ENCODE measurements at regions not wholly inside any gene's neighbourhood (a gene's known extent, or its start where the extent isn't known, plus 50 kb on each side); places are given as distances from the start of the nearest gene placed in this dataset.

GRCh38 chr1:55965981-55966461 lies 613.3 kb downstream of the PLPP3 start:
- TF ChIP-seq CTCF (IDR thresholded peaks at IDR 0.05; ENCODE audit: extremely low read depth, insufficient read depth, missing control alignments): no peak
- in situ Hi-C loops (cut with MboI; ENCODE audit: low pct_unique_long_range_greater_than_20kb, low sequenced_read_pairs, unreplicated experiment): loop anchor here (25.0 kb wide), 1 partner anchor 104 kb away; no protein-coding TSS in a partner anchor
- no peak for DNase-seq (ENCODE audit: low spot score)

GRCh38 chr1:55962472-55962871 lies 616.9 kb downstream of the PLPP3 start:
- in situ Hi-C loops (cut with MboI; ENCODE audit: low pct_unique_long_range_greater_than_20kb, low sequenced_read_pairs, unreplicated experiment): loop anchor here (25.0 kb wide), 1 partner anchor 100 kb away; no protein-coding TSS in a partner anchor
- no peak for DNase-seq (ENCODE audit: low spot score)
- TF ChIP-seq CTCF (IDR thresholded peaks at IDR 0.05; ENCODE audit: extremely low read depth, insufficient read depth, missing control alignments): no peak

GRCh38 chr1:55959136-55959548 lies 620.2 kb downstream of the PLPP3 start:
- in situ Hi-C loops (cut with MboI; ENCODE audit: low pct_unique_long_range_greater_than_20kb, low sequenced_read_pairs, unreplicated experiment): loop anchor here (25.0 kb wide), 1 partner anchor 97 kb away; no protein-coding TSS in a partner anchor
- no peak for TF ChIP-seq CTCF (IDR thresholded peaks at IDR 0.05; ENCODE audit: extremely low read depth, insufficient read depth, missing control alignments)
- DNase-seq (ENCODE audit: low spot score): no peak

- in situ Hi-C loops (cut with MboI; ENCODE audit: low pct_unique_long_range_greater_than_20kb, low sequenced_read_pairs, unreplicated experiment): loop anchor here (25.0 kb wide), 1 partner anchor 96 kb away; no protein-coding TSS in a partner anchor
- TF ChIP-seq CTCF (IDR thresholded peaks at IDR 0.05; ENCODE audit: extremely low read depth, insufficient read depth, missing control alignments): no peak
- no peak for DNase-seq (ENCODE audit: low spot score)
These were observed 620.9 kb downstream of the PLPP3 start for GRCh38 chr1:55958498-55958897.

GRCh38 chr1:55957276-55957675 lies 622.1 kb downstream of the PLPP3 start:
- TF ChIP-seq CTCF (IDR thresholded peaks at IDR 0.05; ENCODE audit: extremely low read depth, insufficient read depth, missing control alignments): no peak
- in situ Hi-C loops (cut with MboI; ENCODE audit: low pct_unique_long_range_greater_than_20kb, low sequenced_read_pairs, unreplicated experiment): loop anchor here (25.0 kb wide), 1 partner anchor 95 kb away; no protein-coding TSS in a partner anchor
- no peak for DNase-seq (ENCODE audit: low spot score)

GRCh38 chr1:55955016-55955621 lies 624.2 kb downstream of the PLPP3 start:
- DNase-seq (ENCODE audit: low spot score): no peak
- in situ Hi-C loops (cut with MboI; ENCODE audit: low pct_unique_long_range_greater_than_20kb, low sequenced_read_pairs, unreplicated experiment): loop anchor here (25.0 kb wide), 1 partner anchor 93 kb away; no protein-coding TSS in a partner anchor
- TF ChIP-seq CTCF (IDR thresholded peaks at IDR 0.05; ENCODE audit: extremely low read depth, insufficient read depth, missing control alignments): no peak
